ENCODE measurements at regions not wholly inside any gene's neighbourhood (a gene's known extent, or its start where the extent isn't known, plus 50 kb on each side); places are given as distances from the start of the nearest gene placed in this dataset.
"Not testable (repeated sequence)": the region's sequence is repeated elsewhere in the genome, so short reads cannot be mapped to it uniquely, and the experiment has no call there.

GRCh38 chr2:22186261-22186828 lies 1062.6 kb downstream of the TDRD15 start:
- 97% methylated on average over 38 of the region's 38 CpGs for WGBS
- not testable (repeated sequence) for H3K4me3 ChIP-seq (ENCODE audit: low read depth, low read length); H3K27ac ChIP-seq (ENCODE audit: low read depth); H3K36me3 ChIP-seq (ENCODE audit: insufficient read depth); DNase-seq (ENCODE audit: extremely low spot score); H3K4me1 ChIP-seq (ENCODE audit: insufficient read depth)

- Histone ChIP-seq H3K27ac (ENCODE audit: low read depth) (no peak overlapping the region), H3K36me3 (ENCODE audit: insufficient read depth) (no peaks in the 10 kb centered on the region), H3K4me1 (ENCODE audit: insufficient read depth) (no peaks in the 10 kb centered on the region), H3K4me3 (ENCODE audit: low read depth, low read length) (no peak overlapping the region)
- WGBS: 85% methylated on average over 1 of the region's 1 CpG
- DNase-seq (ENCODE audit: extremely low spot score): no peak
Measured at GRCh38 chr2:22189893-22190480, 1066.2 kb downstream of the TDRD15 start.

GRCh38 chr2:22194218-22194617 lies 1070.5 kb downstream of the TDRD15 start:
- H3K4me3 ChIP-seq (ENCODE audit: low read depth, low read length): no peak overlapping the region
- H3K4me1 ChIP-seq (ENCODE audit: insufficient read depth): no peaks in the 10 kb centered on the region
- no peak overlapping the region for H3K27ac ChIP-seq (ENCODE audit: low read depth)
- DNase-seq (ENCODE audit: extremely low spot score): no peak
- no peaks in the 10 kb centered on the region for H3K36me3 ChIP-seq (ENCODE audit: insufficient read depth)
- WGBS: 92% methylated on average over 1 of the region's 1 CpG

GRCh38 chr2:22196806-22197205 lies 1073.0 kb downstream of the TDRD15 start:
- WGBS: 63% methylated on average over 2 of the region's 2 CpGs
- no peaks in the 10 kb centered on the region for H3K36me3 ChIP-seq (ENCODE audit: insufficient read depth)
- DNase-seq (ENCODE audit: extremely low spot score): no peak

GRCh38 chr2:22198381-22199283 lies 1074.9 kb downstream of the TDRD15 start:
- no peak for DNase-seq (ENCODE audit: extremely low spot score)
- Histone ChIP-seq H3K4me1 (ENCODE audit: insufficient read depth) (no peaks in the 10 kb centered on the region), H3K36me3 (ENCODE audit: insufficient read depth) (no peaks in the 10 kb centered on the region), H3K4me3 (ENCODE audit: low read depth, low read length) (no peak overlapping the region), H3K27ac (ENCODE audit: low read depth) (no peak overlapping the region)
- 65% methylated on average over 9 of the region's 9 CpGs for WGBS

More at GRCh38 chr2:22196806-22197205, 1073.0 kb downstream of the TDRD15 start:
- H3K4me1 ChIP-seq (ENCODE audit: insufficient read depth): no peaks in the 10 kb centered on the region
- H3K4me3 ChIP-seq (ENCODE audit: low read depth, low read length): no peak overlapping the region
- no peak overlapping the region for H3K27ac ChIP-seq (ENCODE audit: low read depth)

- H3K4me1 ChIP-seq (ENCODE audit: insufficient read depth): no peaks in the 10 kb centered on the region
- H3K27ac ChIP-seq (ENCODE audit: low read depth): no peak overlapping the region
- no peak for DNase-seq (ENCODE audit: extremely low spot score)
- no peaks in the 10 kb centered on the region for H3K36me3 ChIP-seq (ENCODE audit: insufficient read depth)
- H3K4me3 ChIP-seq (ENCODE audit: low read depth, low read length): no peak overlapping the region
Measured at GRCh38 chr2:22199994-22200393, 1076.2 kb downstream of the TDRD15 start.

GRCh38 chr2:22209545-22209944 lies 1085.8 kb downstream of the TDRD15 start:
- Histone ChIP-seq H3K36me3 (ENCODE audit: insufficient read depth) (no peaks in the 10 kb centered on the region), H3K4me3 (ENCODE audit: low read depth, low read length) (no peak overlapping the region), H3K4me1 (ENCODE audit: insufficient read depth) (no peaks in the 10 kb centered on the region), H3K27ac (ENCODE audit: low read depth) (no peak overlapping the region)
- 90% methylated on average over 3 of the region's 3 CpGs for WGBS
- DNase-seq (ENCODE audit: extremely low spot score): no peak

- Histone ChIP-seq H3K4me3 (ENCODE audit: low read depth, low read length) (no peak overlapping the region), H3K27ac (ENCODE audit: low read depth) (no peak overlapping the region), H3K4me1 (ENCODE audit: insufficient read depth) (no peaks in the 10 kb centered on the region), H3K36me3 (ENCODE audit: insufficient read depth) (no peaks in the 10 kb centered on the region)
- no peak for DNase-seq (ENCODE audit: extremely low spot score)
- WGBS: 48% methylated on average over 2 of the region's 2 CpGs
Measured at GRCh38 chr2:22213237-22213636, 1089.5 kb downstream of the TDRD15 start.

- WGBS: 83% methylated on average over 2 of the region's 2 CpGs
- Histone ChIP-seq H3K4me3 (ENCODE audit: low read depth, low read length) (no peak overlapping the region), H3K4me1 (ENCODE audit: insufficient read depth) (no peaks in the 10 kb centered on the region), H3K27ac (ENCODE audit: low read depth) (no peak overlapping the region), H3K36me3 (ENCODE audit: insufficient read depth) (no peaks in the 10 kb centered on the region)
- DNase-seq (ENCODE audit: extremely low spot score): no peak
Measured at GRCh38 chr2:22215517-22215916, 1091.7 kb downstream of the TDRD15 start.

- no peaks in the 10 kb centered on the region for H3K4me1 ChIP-seq (ENCODE audit: insufficient read depth)
- no peak overlapping the region for H3K4me3 ChIP-seq (ENCODE audit: low read depth, low read length)
- no peak overlapping the region for H3K27ac ChIP-seq (ENCODE audit: low read depth)
- DNase-seq (ENCODE audit: extremely low spot score): no peak
- WGBS: 77% methylated on average over 1 of the region's 1 CpG
- no peaks in the 10 kb centered on the region for H3K36me3 ChIP-seq (ENCODE audit: insufficient read depth)
Measured at GRCh38 chr2:22217881-22218280, 1094.1 kb downstream of the TDRD15 start.

- no peak for DNase-seq (ENCODE audit: extremely low spot score)
- H3K36me3 ChIP-seq (ENCODE audit: insufficient read depth): no peaks in the 10 kb centered on the region
- H3K4me1 ChIP-seq (ENCODE audit: insufficient read depth): no peaks in the 10 kb centered on the region
- WGBS: 28% methylated on average over 1 of the region's 1 CpG
- no peak overlapping the region for H3K4me3 ChIP-seq (ENCODE audit: low read depth, low read length)
- H3K27ac ChIP-seq (ENCODE audit: low read depth): no peak overlapping the region
Measured at GRCh38 chr2:22221006-22221405, 1097.2 kb downstream of the TDRD15 start.

GRCh38 chr2:22238967-22239366 lies 1115.2 kb downstream of the TDRD15 start:
- no peak for DNase-seq (ENCODE audit: extremely low spot score)
- no peak overlapping the region for H3K4me3 ChIP-seq (ENCODE audit: low read depth, low read length)
- no peaks in the 10 kb centered on the region for H3K36me3 ChIP-seq (ENCODE audit: insufficient read depth)
- 95% methylated on average over 3 of the region's 3 CpGs for WGBS
- no peaks in the 10 kb centered on the region for H3K4me1 ChIP-seq (ENCODE audit: insufficient read depth)
- H3K27ac ChIP-seq (ENCODE audit: low read depth): no peak overlapping the region

- Histone ChIP-seq H3K4me1 (ENCODE audit: insufficient read depth) (no peaks in the 10 kb centered on the region), H3K27ac (ENCODE audit: low read depth) (no peak overlapping the region), H3K36me3 (ENCODE audit: insufficient read depth) (no peaks in the 10 kb centered on the region), H3K4me3 (ENCODE audit: low read depth, low read length) (no peak overlapping the region)
- 89% methylated on average over 4 of the region's 4 CpGs for WGBS
- no peak for DNase-seq (ENCODE audit: extremely low spot score)
Measured at GRCh38 chr2:22247466-22247865, 1123.7 kb downstream of the TDRD15 start.

GRCh38 chr2:22248851-22249250 lies 1125.1 kb downstream of the TDRD15 start:
- 49% methylated on average over 2 of the region's 2 CpGs for WGBS

More at GRCh38 chr2:22248851-22249250, 1125.1 kb downstream of the TDRD15 start:
- Histone ChIP-seq H3K4me1 (ENCODE audit: insufficient read depth) (no peaks in the 10 kb centered on the region), H3K27ac (ENCODE audit: low read depth) (no peak overlapping the region), H3K4me3 (ENCODE audit: low read depth, low read length) (no peak overlapping the region), H3K36me3 (ENCODE audit: insufficient read depth) (no peaks in the 10 kb centered on the region)
- no peak for DNase-seq (ENCODE audit: extremely low spot score)

Measured in urinary bladder (tissue), 3 donors.